HepG2 (cell line): ENCODE measurements at regions not wholly inside any gene's neighbourhood (a gene's known extent, or its start where the extent isn't known, plus 50 kb on each side); places are given as distances from the start of the nearest gene placed in this dataset.
A peak's percentile ranks its signal among the peaks of the same experiment; 100 is the strongest.

Source experiments
- AHDC1 ChIP-seq: sonication (generic); formaldehyde crosslinking; IDR thresholded peaks from 2 replicates; pipeline ENCODE4 v1.5.1; 2020; ENCODE audit warnings: mild to moderate bottlenecking, missing genetic modification reagents, borderline replicate concordance
- EHMT2 ChIP-seq: fragments of 200-600 bp; sonication (generic); IDR thresholded peaks from 2 replicates; pipeline ENCODE4 v1.7.0; 2017; ENCODE audit warnings: antibody characterized with exemption, low read depth, low read length, borderline replicate concordance
- HOXA3 ChIP-seq: sonication (generic); formaldehyde crosslinking; IDR thresholded peaks from 2 replicates; pipeline ENCODE4 v1.5.0; 2020; ENCODE audit warnings: missing genetic modification reagents
- KDM6A ChIP-seq: IDR thresholded peaks from 2 replicates; pipeline ENCODE4 v1.6.1; 2016; ENCODE audit warnings: low read depth
- MAFK ChIP-seq, 2 experiments: IDR thresholded peaks in 1 of 2; conservative IDR thresholded peaks in 1 of 2; 2 replicates each; pipeline ENCODE4 v1.6.1; 2011; ENCODE audit warnings: improper control_type of control experiment in 2 of 2, low read length in 2 of 2
- NFE2L2 ChIP-seq: fragments of 150-350 bp; IDR thresholded peaks from 2 replicates; pipeline ENCODE4 v1.6.1; 2014; ENCODE audit warnings: low read length
- RBM39 ChIP-seq: fragments of 200-400 bp; formaldehyde crosslinking; IDR thresholded peaks from one replicate; pipeline ENCODE4 v1.6.1; 2018; ENCODE audit warnings: antibody characterized with exemption, mild to moderate bottlenecking, low read depth, low read length; ENCODE audit not compliant: poor library complexity, severe bottlenecking
- TBP ChIP-seq: sonication (generic); formaldehyde crosslinking; IDR thresholded peaks from 2 replicates; pipeline ENCODE4 v1.5.0; 2020; ENCODE audit warnings: missing genetic modification reagents
- TFDP1 ChIP-seq: IDR thresholded peaks from 2 replicates; pipeline ENCODE4 v1.6.1; 2016; ENCODE audit warnings: missing compliant biosample characterization, missing genetic modification reagents, borderline replicate concordance
- THAP7 ChIP-seq: sonication (generic); formaldehyde crosslinking; IDR thresholded peaks from 2 replicates; pipeline ENCODE4 v1.8.1; 2023; ENCODE audit warnings: mild to moderate bottlenecking, missing genetic modification reagents
- XBP1 ChIP-seq: sonication (generic); formaldehyde crosslinking; IDR thresholded peaks from 2 replicates; pipeline ENCODE4 v1.5.0; 2020; ENCODE audit warnings: missing genetic modification reagents
- YEATS2 ChIP-seq: sonication (generic); formaldehyde crosslinking; IDR thresholded peaks from 2 replicates; pipeline ENCODE4 v1.4.0; 2020; ENCODE audit warnings: missing genetic modification reagents, borderline replicate concordance
- ZBTB7B ChIP-seq: sonication (generic); formaldehyde crosslinking; IDR thresholded peaks from 2 replicates; pipeline ENCODE4 v1.4.0; 2020; ENCODE audit warnings: missing genetic modification reagents
- ZFP36 ChIP-seq: fragments of 150-350 bp; IDR thresholded peaks from 2 replicates; pipeline ENCODE4 v1.6.1; 2018; ENCODE audit warnings: borderline replicate concordance, low read length, low read depth; ENCODE audit not compliant: partially characterized antibody
- ZNF138 ChIP-seq: sonication (generic); formaldehyde crosslinking; IDR thresholded peaks from 2 replicates; pipeline ENCODE4 v1.5.0; 2020; ENCODE audit warnings: mild to moderate bottlenecking, low read depth, missing genetic modification reagents
- ZNF350 ChIP-seq: sonication (generic); formaldehyde crosslinking; IDR thresholded peaks from 2 replicates; pipeline ENCODE4 v1.4.0; 2020; ENCODE audit warnings: mild to moderate bottlenecking, low read depth, missing genetic modification reagents, borderline replicate concordance
- TF ChIP-seq, protein P1 (sequence below): sonication (generic); formaldehyde crosslinking; IDR thresholded peaks from 2 replicates; pipeline ENCODE4 v1.5.0; 2020; ENCODE audit warnings: missing genetic modification reagents, mild to moderate bottlenecking, borderline replicate concordance
- TF ChIP-seq, protein P2 (sequence below): sonication (generic); formaldehyde crosslinking; IDR thresholded peaks from 2 replicates; pipeline ENCODE4 v1.5.0; 2020; ENCODE audit warnings: mild to moderate bottlenecking, missing genetic modification reagents, borderline replicate concordance

GRCh38 chr5:38154615-38155204, 103.6 kb upstream of the EGFLAM start (continued):
- TF ChIP-seq, protein P1, sequence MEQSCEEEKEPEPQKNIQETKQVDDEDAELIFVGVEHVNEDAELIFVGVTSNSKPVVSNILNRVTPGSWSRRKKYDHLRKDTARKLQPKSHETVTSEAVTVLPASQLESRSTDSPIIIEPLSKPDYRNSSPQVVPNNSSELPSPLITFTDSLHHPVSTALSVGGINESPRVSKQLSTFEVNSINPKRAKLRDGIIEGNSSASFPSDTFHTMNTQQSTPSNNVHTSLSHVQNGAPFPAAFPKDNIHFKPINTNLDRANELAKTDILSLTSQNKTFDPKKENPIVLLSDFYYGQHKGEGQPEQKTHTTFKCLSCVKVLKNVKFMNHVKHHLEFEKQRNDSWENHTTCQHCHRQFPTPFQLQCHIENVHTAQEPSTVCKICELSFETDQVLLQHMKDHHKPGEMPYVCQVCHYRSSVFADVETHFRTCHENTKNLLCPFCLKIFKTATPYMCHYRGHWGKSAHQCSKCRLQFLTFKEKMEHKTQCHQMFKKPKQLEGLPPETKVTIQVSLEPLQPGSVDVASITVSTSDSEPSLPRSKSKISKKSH (CRISPR knock-in tag) = no peak
- TF ChIP-seq RBM39 (no peak), TBP (CRISPR knock-in tag) (no peak), ZNF350 (CRISPR knock-in tag) (no peak), ZNF138 (CRISPR knock-in tag) (no peak), YEATS2 (CRISPR knock-in tag) (no peak), THAP7 (no peak), TFDP1 (CRISPR knock-in tag) (no peak), AHDC1 (CRISPR knock-in tag) (no peak), MAFK (conservative IDR thresholded peaks at IDR 0.05 in 1 of 2, IDR thresholded peaks at IDR 0.05 in 1 of 2; ENCODE audit: low read length in 2 of 2) (peak in 1 of 2 experiments; percentile 9; a peak in 1 of 4 replicates), ZBTB7B (CRISPR knock-in tag) (no peak), XBP1 (CRISPR knock-in tag) (no peak), NFE2L2 (peak; percentile 42; the same call in 1 of the 2 replicates), EHMT2 (0 out of 2 replicates have a peak, but pooled peaks have one; percentile 27), HOXA3 (CRISPR knock-in tag) (no peak), ZFP36 (no peak), KDM6A (no peak)
- TF ChIP-seq, protein P2, sequence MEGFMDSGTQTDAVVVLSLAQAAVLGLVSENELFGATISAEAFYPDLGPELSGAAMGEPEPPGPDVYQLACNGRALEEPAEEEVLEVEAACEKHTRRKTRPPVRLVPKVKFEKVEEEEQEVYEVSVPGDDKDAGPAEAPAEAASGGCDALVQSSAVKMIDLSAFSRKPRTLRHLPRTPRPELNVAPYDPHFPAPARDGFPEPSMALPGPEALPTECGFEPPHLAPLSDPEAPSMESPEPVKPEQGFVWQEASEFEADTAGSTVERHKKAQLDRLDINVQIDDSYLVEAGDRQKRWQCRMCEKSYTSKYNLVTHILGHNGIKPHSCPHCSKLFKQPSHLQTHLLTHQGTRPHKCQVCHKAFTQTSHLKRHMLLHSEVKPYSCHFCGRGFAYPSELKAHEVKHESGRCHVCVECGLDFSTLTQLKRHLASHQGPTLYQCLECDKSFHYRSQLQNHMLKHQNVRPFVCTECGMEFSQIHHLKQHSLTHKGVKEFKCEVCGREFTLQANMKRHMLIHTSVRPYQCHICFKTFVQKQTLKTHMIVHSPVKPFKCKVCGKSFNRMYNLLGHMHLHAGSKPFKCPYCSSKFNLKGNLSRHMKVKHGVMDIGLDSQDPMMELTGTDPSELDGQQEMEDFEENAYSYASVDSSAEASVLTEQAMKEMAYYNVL (CRISPR knock-in tag) = no peak
